T follicular helper cell (primary cell): ENCODE measurements at regions not wholly inside any gene's neighbourhood (a gene's known extent, or its start where the extent isn't known, plus 50 kb on each side); places are given as distances from the start of the nearest gene placed in this dataset.

ENCODE experiments used
- DNase-seq: peaks from one replicate; pipeline ENCODE4 v3.0.0-alpha.2; 2020; ENCODE audit warnings: low read depth

DNA sequence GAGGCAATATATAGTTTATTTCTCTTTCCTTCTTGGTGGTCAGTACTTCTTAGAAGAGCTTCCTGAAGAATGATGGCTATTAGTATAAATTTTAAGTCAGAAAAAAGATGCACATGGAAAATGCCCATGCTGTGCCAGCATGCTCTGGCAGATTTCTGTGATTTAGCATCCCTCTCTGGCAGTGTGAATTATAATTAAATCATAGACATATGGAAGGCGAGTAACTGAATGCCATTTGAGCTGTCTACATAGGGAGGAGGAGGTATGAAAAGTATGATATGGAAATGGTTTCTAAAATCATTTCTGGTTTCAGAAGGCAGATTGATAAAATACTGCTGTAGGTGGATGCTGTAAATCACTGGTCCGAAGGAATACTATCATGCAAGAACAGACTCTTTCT lies 754.9 kb upstream of the LRATD1 start:
- DNase-seq: no peak

GRCh38 chr2:13884291-13884976 lies 748.1 kb upstream of the LRATD1 start:
- DNase-seq: no peak

DNA sequence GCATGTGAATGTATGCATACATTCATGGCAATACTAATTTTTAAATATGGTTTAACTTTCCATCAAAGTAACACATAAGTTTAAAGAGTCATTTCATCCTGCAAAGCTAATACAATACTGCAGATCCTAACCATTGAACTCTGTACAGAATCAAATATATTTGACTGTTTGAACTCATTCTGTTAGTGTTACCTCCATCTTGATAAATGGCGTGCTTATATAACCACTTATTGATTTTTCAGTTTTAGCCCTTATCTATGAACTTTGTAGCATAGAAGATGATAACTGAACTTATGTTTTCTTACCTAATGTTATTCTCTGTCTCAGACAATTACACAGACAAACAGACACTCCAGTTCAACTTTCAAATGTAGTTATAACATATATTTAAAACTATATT lies 731.0 kb upstream of the LRATD1 start:
- no peak for DNase-seq

- no peak for DNase-seq
Observed at GRCh38 chr2:13905831-13906230, 726.7 kb upstream of the LRATD1 start.

- no peak for DNase-seq
Observed at GRCh38 chr2:13916066-13916465, 716.5 kb upstream of the LRATD1 start.

DNA sequence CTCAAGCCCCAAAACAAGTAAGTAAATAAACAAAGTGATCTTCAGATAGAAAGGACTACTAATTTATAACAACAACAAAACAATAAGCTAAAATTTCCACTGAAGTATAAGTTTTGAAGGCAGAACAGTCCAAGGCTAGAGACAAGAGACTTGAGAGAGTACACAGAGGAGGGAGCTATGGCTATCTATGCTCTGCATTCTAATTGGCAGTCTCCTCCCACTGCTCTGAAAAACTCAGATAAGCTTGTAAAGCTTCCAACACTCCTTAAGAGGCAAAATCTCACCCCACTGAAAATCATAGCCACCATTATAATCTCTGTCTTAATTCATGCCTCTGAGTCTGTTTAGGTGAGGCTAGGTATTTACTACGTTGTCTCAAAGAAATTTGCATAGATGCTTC lies 714.6 kb upstream of the LRATD1 start:
- DNase-seq: no peak

GRCh38 chr2:13919981-13920382 lies 712.5 kb upstream of the LRATD1 start:
- DNase-seq: no peak

DNA sequence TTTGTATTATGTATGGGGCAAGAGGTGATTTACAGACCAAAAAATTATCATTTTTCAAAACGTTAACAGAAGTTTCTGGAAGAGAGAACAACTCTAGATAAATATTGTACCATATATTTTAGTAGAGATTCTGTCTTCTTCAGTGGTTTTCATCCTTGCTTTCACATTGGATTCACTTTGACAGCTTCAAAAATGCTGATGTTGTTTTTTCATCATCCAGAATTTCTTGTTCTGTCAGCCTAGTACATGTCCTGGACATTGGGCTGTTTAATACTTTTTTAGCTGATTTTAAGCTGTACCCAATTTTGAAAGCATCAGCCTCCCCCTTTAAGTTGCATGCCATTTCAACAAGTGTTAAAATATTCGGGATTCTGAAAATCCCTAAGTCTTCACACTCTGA lies 711.3 kb upstream of the LRATD1 start:
- DNase-seq: no peak

DNA sequence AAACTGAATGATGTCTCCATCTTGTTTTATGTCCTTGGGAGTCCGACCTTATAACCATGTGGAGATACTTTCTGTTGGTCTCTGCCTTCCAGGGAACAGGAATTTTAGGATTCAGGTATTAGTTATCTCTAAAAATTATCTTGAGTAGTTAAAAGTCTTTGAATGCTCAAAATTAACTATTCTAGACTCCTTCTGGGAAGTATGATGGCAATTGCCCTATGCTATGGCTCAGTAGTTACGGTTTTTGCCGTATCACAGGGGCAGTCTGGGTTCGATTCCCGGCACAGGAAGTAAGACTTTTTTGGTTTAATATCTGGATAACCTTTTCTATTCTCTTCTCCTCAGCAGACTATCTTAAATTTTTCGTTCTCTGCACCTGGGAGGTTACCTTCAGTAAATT lies 708.7 kb upstream of the LRATD1 start:
- no peak for DNase-seq

DNA sequence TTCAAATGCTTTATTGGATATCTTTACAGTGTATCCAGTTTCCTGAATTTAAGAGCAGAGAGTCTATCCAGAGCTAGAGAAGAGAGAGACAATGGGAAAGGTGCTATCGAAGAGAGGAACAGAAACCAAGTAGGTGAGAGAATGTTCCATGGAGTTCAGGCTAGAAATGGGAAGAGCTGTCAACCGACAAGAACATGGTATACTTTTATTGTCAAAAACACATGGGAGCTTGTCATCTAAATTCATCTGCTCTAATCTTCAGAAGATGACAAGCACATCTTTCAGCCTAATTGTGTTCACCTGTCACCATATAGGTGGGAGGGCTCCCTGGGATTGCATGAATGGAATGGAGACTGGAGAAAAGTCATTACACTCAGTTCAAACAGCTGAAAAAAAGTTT lies 690.4 kb upstream of the LRATD1 start:
- DNase-seq: no peak

DNA sequence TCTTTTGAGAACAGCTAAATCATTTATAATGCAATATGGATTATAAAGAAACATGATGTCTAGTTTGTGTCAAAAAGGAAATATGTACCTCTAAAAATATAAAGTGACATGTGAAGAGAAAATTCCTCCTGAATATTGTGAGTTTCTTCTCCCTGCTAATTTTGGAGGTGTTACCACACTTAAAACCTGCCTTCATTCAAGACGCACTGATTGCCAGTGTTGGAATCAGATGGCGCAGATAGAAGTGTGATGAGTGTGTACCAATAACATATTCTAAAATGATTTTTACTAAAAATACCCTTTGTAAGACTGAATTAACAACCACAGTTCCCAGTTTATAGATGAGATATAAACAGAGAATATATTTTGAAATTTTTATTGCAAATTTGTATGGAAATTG lies 681.8 kb upstream of the LRATD1 start:
- DNase-seq: no peak

- DNase-seq: no peak
Observed at GRCh38 chr2:13968811-13969210, 663.7 kb upstream of the LRATD1 start.

DNA sequence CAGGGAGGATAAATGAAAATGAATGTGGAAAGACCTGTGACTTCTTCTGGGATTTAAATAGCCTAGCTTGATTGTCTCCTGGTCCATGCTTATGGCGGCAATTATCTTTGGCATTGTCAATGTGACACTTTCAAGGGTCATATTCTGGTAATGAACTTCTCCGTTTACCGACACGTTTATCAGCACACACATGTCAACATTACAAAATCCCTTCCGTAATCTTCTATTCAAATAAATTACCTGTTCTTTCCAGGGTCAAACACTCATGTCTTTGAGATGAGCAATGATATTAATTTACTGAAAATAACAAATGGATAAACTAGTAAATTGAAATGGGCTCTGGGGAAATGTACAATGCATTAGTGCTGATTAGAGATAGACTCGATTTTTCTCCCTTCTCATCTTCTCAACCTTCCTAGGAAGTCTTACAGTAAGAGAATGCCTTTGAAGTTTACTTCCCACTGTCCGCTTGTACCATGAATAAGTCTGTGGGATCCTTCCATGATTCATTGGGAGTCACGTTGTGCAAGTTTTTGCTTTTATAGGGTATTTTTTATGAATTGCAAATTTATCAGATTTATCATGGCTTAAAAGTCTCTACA lies 646.3 kb upstream of the LRATD1 start:
- no peak for DNase-seq

DNA sequence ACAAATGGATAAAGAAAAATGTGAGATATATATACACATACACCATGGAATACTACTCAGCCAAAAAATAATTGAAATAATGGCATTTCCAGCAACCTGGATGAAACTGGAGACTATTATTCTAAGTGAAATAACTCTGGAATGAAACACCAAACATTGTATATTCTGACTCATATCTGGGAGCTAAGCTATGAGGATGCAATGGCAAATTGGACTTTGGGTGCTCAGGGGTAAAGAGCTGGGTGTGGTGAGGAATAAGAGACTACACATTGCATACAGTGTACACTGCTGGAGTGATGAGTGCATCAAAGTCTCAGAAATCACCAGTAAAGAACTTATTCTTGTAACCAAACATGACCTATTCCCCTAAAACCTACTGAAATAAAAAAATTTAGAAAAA lies 636.0 kb upstream of the LRATD1 start:
- DNase-seq: no peak

DNA sequence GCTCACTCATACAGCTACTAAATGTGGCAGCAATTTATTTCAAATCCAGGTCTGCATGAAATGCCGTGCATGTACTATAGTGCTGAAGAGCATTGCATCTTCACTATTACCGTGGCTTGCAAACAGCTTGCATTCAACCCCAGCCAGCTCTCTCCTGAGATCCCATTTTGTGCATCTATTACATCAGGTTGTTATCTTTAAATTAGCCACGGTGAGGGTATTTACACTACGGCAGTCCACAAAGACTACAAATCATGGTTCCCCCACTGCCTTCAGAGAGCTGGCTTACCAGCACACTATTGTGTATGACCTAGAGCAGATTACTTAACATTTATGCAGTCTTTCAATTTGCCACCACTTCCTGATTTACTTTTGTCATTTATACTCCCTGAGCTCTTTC lies 621.3 kb upstream of the LRATD1 start:
- DNase-seq: no peak

- DNase-seq: no peak
Observed at GRCh38 chr2:14015113-14015630, 617.3 kb upstream of the LRATD1 start.

DNA sequence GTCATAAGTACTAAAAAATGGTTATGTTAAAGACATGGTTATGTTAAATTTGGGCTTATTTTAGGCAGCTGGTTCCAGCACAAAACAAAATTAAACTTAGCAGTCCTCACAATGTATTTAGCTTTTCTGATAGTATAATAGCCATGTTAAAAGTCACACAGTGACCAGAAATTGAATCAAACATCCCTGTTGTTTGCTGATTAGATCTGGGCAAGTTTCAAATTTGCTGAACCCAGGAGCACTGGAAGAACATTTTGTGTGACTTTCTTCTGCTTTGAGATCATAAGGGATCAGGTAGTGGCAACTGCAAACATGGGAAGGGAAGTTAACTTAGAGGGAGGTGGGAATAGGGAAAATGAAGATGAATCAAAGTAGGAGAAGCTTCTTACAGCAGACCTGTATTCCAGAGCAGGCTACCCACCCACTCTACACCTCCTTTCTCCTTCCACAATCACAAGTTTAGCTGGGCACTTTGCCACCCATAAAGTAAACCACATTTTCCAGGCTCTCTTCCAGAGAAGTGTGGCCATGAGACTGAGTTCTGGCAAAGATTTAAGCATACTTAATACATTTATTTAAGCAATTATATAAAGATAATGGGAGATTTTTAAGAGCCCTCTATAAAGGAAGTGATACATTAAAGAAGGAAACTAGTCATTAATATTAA lies 616.1 kb upstream of the LRATD1 start:
- no peak for DNase-seq

DNA sequence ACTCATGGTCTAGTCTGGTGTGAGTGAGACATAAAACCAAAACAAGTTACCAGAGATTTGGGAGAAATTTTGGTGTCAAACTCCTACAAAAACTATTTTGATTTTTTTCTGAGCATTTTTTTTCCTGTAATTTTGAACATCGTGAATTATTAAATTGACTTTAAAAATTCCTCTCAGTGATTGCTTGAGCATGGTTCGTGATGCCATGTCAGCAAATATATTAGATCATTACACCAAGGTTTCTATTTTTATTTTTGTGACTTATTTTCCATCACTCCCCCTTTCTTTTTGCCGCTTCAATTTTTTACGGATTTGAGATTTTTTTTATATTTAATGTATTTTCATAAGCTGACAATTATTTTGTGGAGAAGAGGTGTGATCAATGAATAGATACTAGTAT lies 613.9 kb upstream of the LRATD1 start:
- no peak for DNase-seq

GRCh38 chr2:14023558-14023957 lies 609.0 kb upstream of the LRATD1 start:
- DNase-seq: no peak

GRCh38 chr2:14039134-14039533 lies 593.4 kb upstream of the LRATD1 start:
- no peak for DNase-seq

- no peak for DNase-seq
Observed at GRCh38 chr2:14047491-14047890, 585.0 kb upstream of the LRATD1 start.

DNA sequence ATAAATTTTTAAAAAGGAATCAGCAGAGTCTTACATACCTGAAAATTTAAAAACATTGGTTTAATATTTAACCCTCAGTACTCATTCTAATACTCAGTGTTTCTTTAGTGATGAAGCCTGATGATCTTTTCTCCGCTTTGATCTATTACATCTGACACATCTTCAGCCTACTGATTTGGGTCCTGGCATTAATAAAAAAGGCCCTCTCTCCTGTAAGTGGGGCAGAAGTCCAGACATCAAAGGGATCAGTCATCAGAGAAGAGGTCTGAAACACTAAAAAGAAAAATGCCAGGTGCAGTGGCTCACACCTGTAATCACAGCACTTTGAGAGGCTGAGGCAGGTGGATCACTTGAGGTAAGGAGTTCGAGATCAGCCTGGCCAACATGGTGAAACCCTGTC lies 581.1 kb upstream of the LRATD1 start:
- no peak for DNase-seq

DNA sequence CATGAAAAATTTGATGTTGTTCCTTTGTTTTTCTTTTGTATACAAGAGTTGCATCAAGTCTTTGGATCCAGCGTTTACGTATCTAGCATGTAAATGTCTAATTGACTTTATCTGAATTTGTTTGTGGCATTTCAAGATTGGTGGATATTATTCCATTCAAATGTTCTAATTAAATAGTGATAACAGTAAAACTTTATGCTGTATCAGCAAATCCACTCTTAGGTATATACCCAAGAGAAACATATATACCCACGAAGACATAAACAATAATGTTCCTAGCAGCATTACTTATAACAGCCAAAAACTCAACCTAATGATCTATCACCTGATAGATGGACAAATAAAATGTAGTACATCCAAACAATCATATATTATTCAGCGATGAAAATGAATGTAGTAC lies 579.4 kb upstream of the LRATD1 start:
- no peak for DNase-seq
